ENCODE measurements at regions not wholly inside any gene's neighbourhood (a gene's known extent, or its start where the extent isn't known, plus 50 kb on each side); places are given as distances from the start of the nearest gene placed in this dataset.

GRCh38 chr3:126275620-126275904, 81.6 kb downstream of the KLF15 start:
- H3K4me3 ChIP-seq (ENCODE audit: low read depth, low read length): no peak overlapping the region
- no peak for DNase-seq (ENCODE audit: low read depth)
- TF ChIP-seq, protein P1, sequence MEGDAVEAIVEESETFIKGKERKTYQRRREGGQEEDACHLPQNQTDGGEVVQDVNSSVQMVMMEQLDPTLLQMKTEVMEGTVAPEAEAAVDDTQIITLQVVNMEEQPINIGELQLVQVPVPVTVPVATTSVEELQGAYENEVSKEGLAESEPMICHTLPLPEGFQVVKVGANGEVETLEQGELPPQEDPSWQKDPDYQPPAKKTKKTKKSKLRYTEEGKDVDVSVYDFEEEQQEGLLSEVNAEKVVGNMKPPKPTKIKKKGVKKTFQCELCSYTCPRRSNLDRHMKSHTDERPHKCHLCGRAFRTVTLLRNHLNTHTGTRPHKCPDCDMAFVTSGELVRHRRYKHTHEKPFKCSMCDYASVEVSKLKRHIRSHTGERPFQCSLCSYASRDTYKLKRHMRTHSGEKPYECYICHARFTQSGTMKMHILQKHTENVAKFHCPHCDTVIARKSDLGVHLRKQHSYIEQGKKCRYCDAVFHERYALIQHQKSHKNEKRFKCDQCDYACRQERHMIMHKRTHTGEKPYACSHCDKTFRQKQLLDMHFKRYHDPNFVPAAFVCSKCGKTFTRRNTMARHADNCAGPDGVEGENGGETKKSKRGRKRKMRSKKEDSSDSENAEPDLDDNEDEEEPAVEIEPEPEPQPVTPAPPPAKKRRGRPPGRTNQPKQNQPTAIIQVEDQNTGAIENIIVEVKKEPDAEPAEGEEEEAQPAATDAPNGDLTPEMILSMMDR (IDR thresholded peaks at IDR 0.05; ENCODE audit: low read depth, low read length, missing control alignments): no peak

DNA sequence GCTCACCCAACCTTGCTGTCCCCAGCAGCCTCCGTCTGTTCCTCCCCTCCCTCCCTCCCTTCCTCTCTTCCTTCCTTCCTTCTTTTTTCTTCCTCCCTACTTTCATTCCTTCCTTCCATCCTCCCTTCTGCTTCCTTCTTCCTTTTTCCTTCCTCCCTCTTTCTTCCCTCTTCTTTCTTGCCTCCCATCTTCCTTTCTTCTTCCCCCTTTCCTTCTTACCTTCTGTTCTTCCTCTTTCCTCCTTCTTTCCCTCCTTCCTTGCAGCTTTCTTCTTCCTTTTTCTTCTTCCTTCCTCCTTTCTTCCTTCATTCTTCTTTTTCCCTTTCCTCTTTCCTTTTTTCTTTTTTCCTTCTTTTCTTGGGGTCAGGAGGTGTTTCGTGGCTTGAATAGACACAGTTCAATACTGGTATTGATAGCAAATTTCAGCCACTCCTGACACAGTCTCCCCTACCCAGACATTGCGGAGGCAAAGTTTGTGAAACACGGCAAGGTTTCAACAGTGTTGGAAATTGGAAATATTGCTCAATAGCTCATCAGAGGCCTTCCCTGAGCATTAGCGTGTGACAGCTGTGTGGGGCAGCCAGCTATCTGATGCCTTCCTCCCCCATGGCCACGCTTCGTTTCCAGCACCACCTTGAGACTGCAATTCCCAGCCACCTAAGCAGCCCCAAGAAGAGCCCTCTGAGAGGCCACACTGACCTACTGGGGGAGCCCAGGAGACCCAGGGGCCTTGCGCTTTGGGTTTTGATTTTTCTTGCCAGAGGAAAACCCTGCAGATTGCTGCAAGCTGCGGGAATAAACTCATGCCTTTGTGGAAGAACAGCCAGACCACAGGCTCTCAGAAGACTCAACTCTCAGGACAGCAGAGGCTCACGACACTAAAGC, 82.2 kb downstream of the KLF15 start:
- no peak for DNase-seq (ENCODE audit: low read depth)
- TF ChIP-seq, protein P1 (IDR thresholded peaks at IDR 0.05; ENCODE audit: low read depth, low read length, missing control alignments): no peak
- H3K4me3 ChIP-seq (ENCODE audit: low read depth, low read length): no peak overlapping the region

- TF ChIP-seq, protein P1 (IDR thresholded peaks at IDR 0.05; ENCODE audit: low read depth, low read length, missing control alignments): no peak
- no peak overlapping the region for H3K4me3 ChIP-seq (ENCODE audit: low read depth, low read length)
- no peak for DNase-seq (ENCODE audit: low read depth)
These were observed 86.9 kb downstream of the KLF15 start for GRCh38 chr3:126270145-126270811.

- TF ChIP-seq, protein P1 (IDR thresholded peaks at IDR 0.05; ENCODE audit: low read depth, low read length, missing control alignments): no peak
- no peak overlapping the region for H3K4me3 ChIP-seq (ENCODE audit: low read depth, low read length)
- no peak for DNase-seq (ENCODE audit: low read depth)
These were observed 87.9 kb downstream of the KLF15 start for GRCh38 chr3:126269354-126269753.

DNA sequence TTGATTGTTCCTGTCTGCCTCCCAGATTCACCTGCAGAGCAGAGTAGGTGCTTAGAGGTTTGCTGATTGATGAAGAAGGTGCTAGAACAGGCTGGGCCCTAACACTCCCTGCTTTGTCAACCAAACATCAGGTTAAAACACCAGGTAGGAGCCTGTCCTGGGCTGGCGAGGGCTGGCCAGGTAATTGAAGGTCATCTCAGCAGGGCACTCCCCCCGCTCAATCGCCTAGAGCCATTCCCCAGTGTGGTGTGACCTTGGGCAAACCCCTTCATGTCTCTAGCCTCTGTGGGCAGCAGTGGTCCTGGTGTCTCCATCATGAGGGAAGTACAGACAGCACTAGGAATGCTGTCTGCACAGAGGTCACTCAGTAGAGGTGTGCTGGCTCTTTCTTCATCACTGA, 88.3 kb downstream of the KLF15 start:
- no peak for DNase-seq (ENCODE audit: low read depth)
- TF ChIP-seq, protein P1 (IDR thresholded peaks at IDR 0.05; ENCODE audit: low read depth, low read length, missing control alignments): no peak
- no peak overlapping the region for H3K4me3 ChIP-seq (ENCODE audit: low read depth, low read length)

GRCh38 chr3:126267976-126268615, 87.7 kb upstream of the ALDH1L1 start:
- TF ChIP-seq, protein P1 (IDR thresholded peaks at IDR 0.05; ENCODE audit: low read depth, low read length, missing control alignments): no peak
- H3K4me3 ChIP-seq (ENCODE audit: low read depth, low read length): no peak overlapping the region
- no peak for DNase-seq (ENCODE audit: low read depth)

Data from GM12864 (cell line).